ENCODE measurements at regions not wholly inside any gene's neighbourhood (a gene's known extent, or its start where the extent isn't known, plus 50 kb on each side); places are given as distances from the start of the nearest gene placed in this dataset.

GRCh38 chr13:73578251-73578875 lies 519.6 kb downstream of the KLF5 start:
- ATAC-seq (ENCODE audit: low read depth) (no peak), DNase-seq (ENCODE audit: low spot score) (no peak)
- TF ChIP-seq CTCF (IDR thresholded peaks at IDR 0.05; ENCODE audit: poor library complexity, severe bottlenecking): no peak
- Histone ChIP-seq H3K36me3 (ENCODE audit: low read depth) (no peaks in the 10 kb centered on the region), H3K9me3 (ENCODE audit: severe bottlenecking) (no peaks in the 10 kb centered on the region), H3K4me3 (ENCODE audit: severe bottlenecking) (no peak overlapping the region), H3K27me3 (ENCODE audit: insufficient read depth, poor library complexity, severe bottlenecking) (no peaks in the 10 kb centered on the region), H3K4me1 (ENCODE audit: insufficient read depth, poor library complexity, severe bottlenecking) (no peaks in the 10 kb centered on the region), H3K27ac (ENCODE audit: poor library complexity, severe bottlenecking) (no peak overlapping the region)

- H3K36me3 ChIP-seq (ENCODE audit: low read depth): no peaks in the 10 kb centered on the region
- no peaks in the 10 kb centered on the region for H3K27me3 ChIP-seq (ENCODE audit: insufficient read depth, poor library complexity, severe bottlenecking)
- DNase-seq (ENCODE audit: low spot score): no peak
- no peak for ATAC-seq (ENCODE audit: low read depth)
- H3K9me3 ChIP-seq (ENCODE audit: severe bottlenecking): no peaks in the 10 kb centered on the region
- H3K4me3 ChIP-seq (ENCODE audit: severe bottlenecking): no peak overlapping the region
- H3K27ac ChIP-seq (ENCODE audit: poor library complexity, severe bottlenecking): no peak overlapping the region
- TF ChIP-seq CTCF (IDR thresholded peaks at IDR 0.05; ENCODE audit: poor library complexity, severe bottlenecking): no peak
- H3K4me1 ChIP-seq (ENCODE audit: insufficient read depth, poor library complexity, severe bottlenecking): no peaks in the 10 kb centered on the region
These were observed 517.5 kb downstream of the KLF5 start for GRCh38 chr13:73576291-73576690.

- ATAC-seq (ENCODE audit: low read depth) (no peak), DNase-seq (ENCODE audit: low spot score) (no peak)
- Histone ChIP-seq H3K4me3 (ENCODE audit: severe bottlenecking) (no peak overlapping the region), H3K4me1 (ENCODE audit: insufficient read depth, poor library complexity, severe bottlenecking) (no peaks in the 10 kb centered on the region), H3K9me3 (ENCODE audit: severe bottlenecking) (no peaks in the 10 kb centered on the region), H3K27ac (ENCODE audit: poor library complexity, severe bottlenecking) (no peak overlapping the region), H3K36me3 (ENCODE audit: low read depth) (no peaks in the 10 kb centered on the region), H3K27me3 (ENCODE audit: insufficient read depth, poor library complexity, severe bottlenecking) (no peaks in the 10 kb centered on the region)
- TF ChIP-seq CTCF (IDR thresholded peaks at IDR 0.05; ENCODE audit: poor library complexity, severe bottlenecking): no peak
These were observed 514.0 kb downstream of the KLF5 start for GRCh38 chr13:73572824-73573223.

GRCh38 chr13:73571376-73571775 lies 512.6 kb downstream of the KLF5 start:
- no peaks in the 10 kb centered on the region for H3K4me1 ChIP-seq (ENCODE audit: insufficient read depth, poor library complexity, severe bottlenecking)
- ATAC-seq (ENCODE audit: low read depth) (no peak), DNase-seq (ENCODE audit: low spot score) (no peak)
- TF ChIP-seq CTCF (IDR thresholded peaks at IDR 0.05; ENCODE audit: poor library complexity, severe bottlenecking): no peak
- H3K27me3 ChIP-seq (ENCODE audit: insufficient read depth, poor library complexity, severe bottlenecking): no peaks in the 10 kb centered on the region
- H3K4me3 ChIP-seq (ENCODE audit: severe bottlenecking): no peak overlapping the region
- no peaks in the 10 kb centered on the region for H3K9me3 ChIP-seq (ENCODE audit: severe bottlenecking)
- no peak overlapping the region for H3K27ac ChIP-seq (ENCODE audit: poor library complexity, severe bottlenecking)
- H3K36me3 ChIP-seq (ENCODE audit: low read depth): no peaks in the 10 kb centered on the region

GRCh38 chr13:73556902-73557301 lies 498.1 kb downstream of the KLF5 start:
- no peak for TF ChIP-seq CTCF (IDR thresholded peaks at IDR 0.05; ENCODE audit: poor library complexity, severe bottlenecking)
- Histone ChIP-seq H3K4me3 (ENCODE audit: severe bottlenecking) (no peak overlapping the region), H3K4me1 (ENCODE audit: insufficient read depth, poor library complexity, severe bottlenecking) (no peaks in the 10 kb centered on the region), H3K27me3 (ENCODE audit: insufficient read depth, poor library complexity, severe bottlenecking) (no peaks in the 10 kb centered on the region), H3K27ac (ENCODE audit: poor library complexity, severe bottlenecking) (no peak overlapping the region), H3K36me3 (ENCODE audit: low read depth) (no peaks in the 10 kb centered on the region), H3K9me3 (ENCODE audit: severe bottlenecking) (no peaks in the 10 kb centered on the region)
- ATAC-seq (ENCODE audit: low read depth) (0 out of 3 replicates have a peak, but pooled peaks have one; percentile 56), DNase-seq (ENCODE audit: low spot score) (no peak)
